Hepatocyte (in vitro differentiated cells): ENCODE measurements at regions not wholly inside any gene's neighbourhood (a gene's known extent, or its start where the extent isn't known, plus 50 kb on each side); places are given as distances from the start of the nearest gene placed in this dataset.
"Not testable (repeated sequence)": the region's sequence is repeated elsewhere in the genome, so short reads cannot be mapped to it uniquely, and the experiment has no call there.

Experiments
- DNase-seq: peaks from one replicate; pipeline ENCODE4 v3.0.0-alpha.2; 2016; ENCODE audit warnings: low spot score
- H2AFZ ChIP-seq: fragments of 200-600 bp; sonication (generic); 2 replicates; pipeline ENCODE4 v1.6.0; 2016; ENCODE audit warnings: antibody characterized with exemption, mild to moderate bottlenecking
- H3K27ac ChIP-seq: fragments of 200-600 bp; sonication (generic); 2 replicates; pipeline ENCODE4 v1.5.1; 2016; ENCODE audit warnings: mild to moderate bottlenecking
- H3K27me3 ChIP-seq: fragments of 200-600 bp; sonication (generic); 2 replicates; pipeline ENCODE4 v1.6.1; 2016
- H3K36me3 ChIP-seq: fragments of 200-600 bp; sonication (generic); replicated peaks from 2 replicates; pipeline ENCODE4 v1.5.1; 2016; ENCODE audit warnings: low read depth; ENCODE audit not compliant: insufficient read depth
- H3K4me1 ChIP-seq: fragments of 200-600 bp; sonication (generic); 2 replicates; pipeline ENCODE4 v1.5.1; 2016; ENCODE audit warnings: mild to moderate bottlenecking, moderate library complexity; ENCODE audit not compliant: insufficient read depth
- H3K4me2 ChIP-seq: fragments of 200-600 bp; sonication (generic); 2 replicates; pipeline ENCODE4 v1.6.0; 2016
- H3K4me3 ChIP-seq: fragments of 200-600 bp; sonication (generic); 2 replicates; pipeline ENCODE4 v1.5.1; 2016; ENCODE audit warnings: mild to moderate bottlenecking
- H3K79me2 ChIP-seq: fragments of 200-600 bp; sonication (generic); 2 replicates; pipeline ENCODE4 v1.6.0; 2017; ENCODE audit warnings: mild to moderate bottlenecking
- H3K9me2 ChIP-seq: fragments of 200-600 bp; sonication (generic); replicated peaks from 2 replicates; pipeline ENCODE4 v1.6.0; 2017; ENCODE audit warnings: mild to moderate bottlenecking; ENCODE audit not compliant: insufficient read depth
- H3K9me3 ChIP-seq: fragments of 200-600 bp; sonication (generic); 2 replicates; pipeline ENCODE4 v1.5.1; 2016; ENCODE audit warnings: low read depth, mild to moderate bottlenecking
- H4K20me1 ChIP-seq: fragments of 200-600 bp; sonication (generic); 2 replicates; pipeline ENCODE4 v1.6.0; 2016; ENCODE audit warnings: mild to moderate bottlenecking; ENCODE audit not compliant: insufficient read depth, poor library complexity, severe bottlenecking
- CTCF ChIP-seq: fragments of 200-600 bp; sonication (generic); IDR thresholded peaks from 2 replicates; pipeline ENCODE4 v1.5.1; 2016; ENCODE audit warnings: antibody characterized with exemption, mild to moderate bottlenecking; ENCODE audit not compliant: poor library complexity
- EZH2 ChIP-seq: fragments of 200-600 bp; sonication (generic); IDR thresholded peaks from 2 replicates; pipeline ENCODE4 v1.6.1; 2016; ENCODE audit warnings: antibody characterized with exemption, mild to moderate bottlenecking, borderline replicate concordance
- EZH2phosphoT487 ChIP-seq: fragments of 200-600 bp; sonication (generic); IDR thresholded peaks from one replicate; pipeline ENCODE4 v1.6.1; 2018; ENCODE audit warnings: antibody characterized with exemption, mild to moderate bottlenecking, low read depth, moderate library complexity; ENCODE audit not compliant: unreplicated experiment, severe bottlenecking
- WGBS: methylation state at CpG from one replicate; pipeline ENCODE4 v1.1.6; 2016; ENCODE audit warnings: low lambda C conversion rate; ENCODE audit errors: missing lambda C conversion rate; 5-methylcytosine and 5-hydroxymethylcytosine counted together

GRCh38 chr3:140859592-140860336 lies 81.9 kb upstream of the SLC25A36 start:
- no peaks in the 10 kb centered on the region for H3K9me3 ChIP-seq
- H3K4me1 ChIP-seq: no peaks in the 10 kb centered on the region
- no peak overlapping the region for H3K4me3 ChIP-seq
- no peak for DNase-seq
- 67% methylated on average over 5 of the region's 5 CpGs for WGBS
- no peak overlapping the region for H2AFZ ChIP-seq
- H3K36me3 ChIP-seq: no peaks in the 10 kb centered on the region
- H3K79me2 ChIP-seq: no peaks in the 10 kb centered on the region
- no peaks in the 10 kb centered on the region for H4K20me1 ChIP-seq
- no peak for TF ChIP-seq EZH2
- no peak for TF ChIP-seq CTCF
- no peak for TF ChIP-seq EZH2phosphoT487
- H3K9me2 ChIP-seq: no peaks in the 10 kb centered on the region
- no peaks in the 10 kb centered on the region for H3K27me3 ChIP-seq
- no peak overlapping the region for H3K4me2 ChIP-seq
- no peak overlapping the region for H3K27ac ChIP-seq

GRCh38 chr3:140863580-140864009 lies 78.0 kb upstream of the SLC25A36 start:
- peak; percentile 82 for DNase-seq
- TF ChIP-seq CTCF (peak; percentile 64), EZH2 (no peak), EZH2phosphoT487 (no peak)
- Histone ChIP-seq H2AFZ (no peak overlapping the region), H3K27ac (no peak overlapping the region), H3K27me3 (no peaks in the 10 kb centered on the region), H3K36me3 (no peaks in the 10 kb centered on the region), H3K4me2 (no peak overlapping the region), H3K79me2 (no peaks in the 10 kb centered on the region), H3K9me2 (no peaks in the 10 kb centered on the region), H3K4me1 (no peaks in the 10 kb centered on the region), H3K4me3 (no peak overlapping the region), H3K9me3 (no peaks in the 10 kb centered on the region), H4K20me1 (no peaks in the 10 kb centered on the region)
- 15% methylated on average over 6 of the region's 6 CpGs for whole genome bisulfite sequencing

GRCh38 chr3:140870351-140870750 lies 71.3 kb upstream of the SLC25A36 start:
- no peak overlapping the region for H3K27ac ChIP-seq
- no peak for DNase-seq
- no peaks in the 10 kb centered on the region for H3K79me2 ChIP-seq
- no peaks in the 10 kb centered on the region for H3K27me3 ChIP-seq
- TF ChIP-seq EZH2phosphoT487: no peak
- TF ChIP-seq CTCF: no peak
- no peak for TF ChIP-seq EZH2
- no peaks in the 10 kb centered on the region for H3K9me3 ChIP-seq
- H3K4me3 ChIP-seq: no peak overlapping the region
- no peaks in the 10 kb centered on the region for H3K9me2 ChIP-seq
- no peaks in the 10 kb centered on the region for H3K4me1 ChIP-seq
- H2AFZ ChIP-seq: no peak overlapping the region
- H4K20me1 ChIP-seq: no peaks in the 10 kb centered on the region
- 81% methylated on average over 4 of the region's 4 CpGs for WGBS
- H3K4me2 ChIP-seq: no peak overlapping the region
- no peaks in the 10 kb centered on the region for H3K36me3 ChIP-seq

- H3K27ac ChIP-seq: no peak overlapping the region
- no peaks in the 10 kb centered on the region for H3K9me3 ChIP-seq
- TF ChIP-seq EZH2phosphoT487 (no peak), CTCF (no peak), EZH2 (no peak)
- H3K79me2 ChIP-seq: no peaks in the 10 kb centered on the region
- DNase-seq: no peak
- no peaks in the 10 kb centered on the region for H3K36me3 ChIP-seq
- no peak overlapping the region for H3K4me3 ChIP-seq
- H2AFZ ChIP-seq: no peak overlapping the region
- WGBS: 88% methylated on average over 2 of the region's 2 CpGs
- no peak overlapping the region for H3K4me2 ChIP-seq
- no peaks in the 10 kb centered on the region for H3K4me1 ChIP-seq
- no peaks in the 10 kb centered on the region for H3K9me2 ChIP-seq
- no peaks in the 10 kb centered on the region for H3K27me3 ChIP-seq
- no peaks in the 10 kb centered on the region for H4K20me1 ChIP-seq
Observed at GRCh38 chr3:140871022-140871421, 70.6 kb upstream of the SLC25A36 start.

- not testable (repeated sequence) for H3K9me2 ChIP-seq, H4K20me1 ChIP-seq, H3K36me3 ChIP-seq, H3K79me2 ChIP-seq, H3K4me2 ChIP-seq, H3K9me3 ChIP-seq, DNase-seq, H3K27ac ChIP-seq, H3K4me1 ChIP-seq, H3K4me3 ChIP-seq, H3K27me3 ChIP-seq, H2AFZ ChIP-seq
- 57% methylated on average over 4 of the region's 4 CpGs for WGBS
Observed at GRCh38 chr3:140872165-140872564, 69.5 kb upstream of the SLC25A36 start.
